HG03354 (cell line): ENCODE measurements at regions not wholly inside any gene's neighbourhood (a gene's known extent, or its start where the extent isn't known, plus 50 kb on each side); places are given as distances from the start of the nearest gene placed in this dataset.
A peak's percentile ranks its signal among the peaks of the same experiment; 100 is the strongest.

ENCODE experiments used
- ATAC-seq: cut with Tn5 transposase; IDR thresholded peaks from one replicate; pipeline ENCODE4 v1.9.1; 2021; ENCODE audit warnings: mild to moderate bottlenecking; ENCODE audit not compliant: unreplicated experiment, poor library complexity, severe bottlenecking

GRCh38 chr18:34083910-34084535 lies 140.7 kb downstream of the NOL4 start:
- no peak for ATAC-seq

GRCh38 chr18:34077599-34077998 lies 147.1 kb downstream of the NOL4 start:
- no peak for ATAC-seq

GRCh38 chr18:34075963-34076860 lies 148.5 kb downstream of the NOL4 start:
- no peak for ATAC-seq

GRCh38 chr18:34061226-34061625 lies 163.5 kb downstream of the NOL4 start:
- ATAC-seq, result no peak

- no peak for ATAC-seq
Measured at GRCh38 chr18:34055227-34055626, 169.5 kb downstream of the NOL4 start.

GRCh38 chr18:34050661-34051060 lies 174.1 kb downstream of the NOL4 start:
- no peak for ATAC-seq

- ATAC-seq, result no peak
Measured at GRCh38 chr18:34049511-34049910, 175.2 kb downstream of the NOL4 start.

- no peak for ATAC-seq
Measured at GRCh38 chr18:34048423-34048822, 176.3 kb downstream of the NOL4 start.

- no peak for ATAC-seq
Measured at GRCh38 chr18:34042423-34043146, 182.1 kb downstream of the NOL4 start.

- ATAC-seq, result peak; percentile 10
Measured at GRCh38 chr18:34039611-34040010, 185.1 kb downstream of the NOL4 start.

GRCh38 chr18:34039201-34039600 lies 185.5 kb downstream of the NOL4 start:
- peak; percentile 71 for ATAC-seq

- no peak for ATAC-seq
Measured at GRCh38 chr18:34038086-34038485, 186.6 kb downstream of the NOL4 start.

GRCh38 chr18:34033968-34034367 lies 190.7 kb downstream of the NOL4 start:
- no peak for ATAC-seq

- no peak for ATAC-seq
Measured at GRCh38 chr18:34031810-34032209, 192.9 kb downstream of the NOL4 start.

- no peak for ATAC-seq
Measured at GRCh38 chr18:34028324-34028723, 196.4 kb downstream of the NOL4 start.

- no peak for ATAC-seq
Measured at GRCh38 chr18:34025191-34025801, 199.4 kb downstream of the NOL4 start.

GRCh38 chr18:34023471-34023870 lies 201.2 kb downstream of the NOL4 start:
- no peak for ATAC-seq

- ATAC-seq, result no peak
Measured at GRCh38 chr18:34018336-34018735, 206.4 kb downstream of the NOL4 start.

GRCh38 chr18:34003687-34004086 lies 221.0 kb downstream of the NOL4 start:
- no peak for ATAC-seq

- no peak for ATAC-seq
Measured at GRCh38 chr18:34002130-34002529, 222.6 kb downstream of the NOL4 start.
